Mesothelial cell of epicardium (in vitro differentiated cells): ENCODE measurements at regions not wholly inside any gene's neighbourhood (a gene's known extent, or its start where the extent isn't known, plus 50 kb on each side); places are given as distances from the start of the nearest gene placed in this dataset.

Experiments
- DNase-seq, 2 experiments: peaks; one replicate each; pipeline ENCODE4 v3.0.0; 2021; ENCODE audit warnings: low spot score in 2 of 2; ENCODE audit not compliant: unreplicated experiment in 2 of 2
- H3K27ac Mint-ChIP-seq: 2 replicates; pipeline ENCODE4 v1.8.0; 2021; ENCODE audit warnings: mixed read lengths
- H3K27me3 Mint-ChIP-seq: 2 replicates; pipeline ENCODE4 v1.8.0; 2021; ENCODE audit warnings: low read depth, mixed read lengths
- H3K36me3 Mint-ChIP-seq: 2 replicates; pipeline ENCODE4 v1.8.0; 2021; ENCODE audit warnings: mixed read lengths
- H3K4me1 Mint-ChIP-seq: 2 replicates; pipeline ENCODE4 v1.8.0; 2021; ENCODE audit warnings: mixed read lengths
- H3K4me3 Mint-ChIP-seq: 2 replicates; pipeline ENCODE4 v1.8.0; 2021; ENCODE audit warnings: mild to moderate bottlenecking, moderate library complexity, mixed read lengths
- H3K9me3 Mint-ChIP-seq: 2 replicates; pipeline ENCODE4 v1.8.0; 2021; ENCODE audit warnings: mixed read lengths
- TF ChIP-seq, protein P1 (sequence below): fragments of 200-600 bp; sonication (generic); IDR thresholded peaks from one replicate; pipeline ENCODE4 v1.5.0; 2021; ENCODE audit warnings: antibody characterized with exemption; ENCODE audit not compliant: unreplicated experiment

DNA sequence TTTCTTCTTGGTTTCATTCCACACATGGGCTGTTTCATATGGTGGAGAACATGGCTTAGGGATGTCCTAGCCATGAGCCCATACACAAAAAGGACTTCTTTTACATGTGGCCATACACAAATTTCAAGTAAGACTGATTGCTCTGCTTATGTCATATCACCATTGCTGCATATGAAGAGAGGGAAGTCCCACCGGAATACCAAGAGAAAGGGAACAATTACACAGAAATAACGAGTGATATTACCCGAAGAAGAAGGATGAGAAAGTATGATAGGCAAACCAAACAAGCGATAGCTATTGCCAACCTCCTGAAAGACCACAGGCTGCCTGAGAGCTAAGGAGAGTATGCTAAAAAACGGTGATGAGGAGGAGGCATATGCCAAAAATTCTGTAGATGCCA lies 70.5 kb upstream of the TNFRSF21 start:
- Mint-ChIP-seq H3K36me3 (no peaks in the 10 kb centered on the region), H3K4me3 (no peak overlapping the region), H3K9me3 (peaks cover 5% of the 10 kb centered on the region), H3K4me1 (peaks cover 7% of the 10 kb centered on the region), H3K27ac (no peak overlapping the region), H3K27me3 (no peaks in the 10 kb centered on the region)
- TF ChIP-seq, protein P1, sequence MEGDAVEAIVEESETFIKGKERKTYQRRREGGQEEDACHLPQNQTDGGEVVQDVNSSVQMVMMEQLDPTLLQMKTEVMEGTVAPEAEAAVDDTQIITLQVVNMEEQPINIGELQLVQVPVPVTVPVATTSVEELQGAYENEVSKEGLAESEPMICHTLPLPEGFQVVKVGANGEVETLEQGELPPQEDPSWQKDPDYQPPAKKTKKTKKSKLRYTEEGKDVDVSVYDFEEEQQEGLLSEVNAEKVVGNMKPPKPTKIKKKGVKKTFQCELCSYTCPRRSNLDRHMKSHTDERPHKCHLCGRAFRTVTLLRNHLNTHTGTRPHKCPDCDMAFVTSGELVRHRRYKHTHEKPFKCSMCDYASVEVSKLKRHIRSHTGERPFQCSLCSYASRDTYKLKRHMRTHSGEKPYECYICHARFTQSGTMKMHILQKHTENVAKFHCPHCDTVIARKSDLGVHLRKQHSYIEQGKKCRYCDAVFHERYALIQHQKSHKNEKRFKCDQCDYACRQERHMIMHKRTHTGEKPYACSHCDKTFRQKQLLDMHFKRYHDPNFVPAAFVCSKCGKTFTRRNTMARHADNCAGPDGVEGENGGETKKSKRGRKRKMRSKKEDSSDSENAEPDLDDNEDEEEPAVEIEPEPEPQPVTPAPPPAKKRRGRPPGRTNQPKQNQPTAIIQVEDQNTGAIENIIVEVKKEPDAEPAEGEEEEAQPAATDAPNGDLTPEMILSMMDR, result no peak
- no peak for DNase-seq

DNA sequence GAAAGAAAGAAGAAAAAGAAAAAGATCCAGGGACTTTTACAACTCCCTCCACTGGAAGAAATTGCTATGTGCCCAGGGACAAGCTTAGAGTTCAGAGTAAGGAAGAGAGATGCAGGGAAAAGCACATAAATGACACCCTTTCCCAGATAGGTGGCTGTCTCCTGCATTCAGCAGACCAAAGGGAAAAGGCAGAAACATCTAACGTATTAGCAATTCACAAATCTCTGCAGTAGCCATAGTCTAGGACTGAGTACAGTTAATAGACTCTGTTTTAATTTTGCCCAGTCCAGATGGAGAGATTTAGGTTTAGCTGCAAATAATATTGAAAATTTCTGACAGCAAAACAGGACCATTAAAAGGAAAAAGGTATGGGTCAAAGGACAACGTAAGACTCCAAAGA lies 71.3 kb upstream of the TNFRSF21 start:
- Mint-ChIP-seq H3K9me3 (peaks cover 11% of the 10 kb centered on the region), H3K27ac (no peak overlapping the region), H3K36me3 (no peaks in the 10 kb centered on the region), H3K4me3 (no peak overlapping the region), H3K4me1 (peaks cover 7% of the 10 kb centered on the region), H3K27me3 (no peaks in the 10 kb centered on the region)
- TF ChIP-seq, protein P1, result no peak
- DNase-seq, result no peak

DNA sequence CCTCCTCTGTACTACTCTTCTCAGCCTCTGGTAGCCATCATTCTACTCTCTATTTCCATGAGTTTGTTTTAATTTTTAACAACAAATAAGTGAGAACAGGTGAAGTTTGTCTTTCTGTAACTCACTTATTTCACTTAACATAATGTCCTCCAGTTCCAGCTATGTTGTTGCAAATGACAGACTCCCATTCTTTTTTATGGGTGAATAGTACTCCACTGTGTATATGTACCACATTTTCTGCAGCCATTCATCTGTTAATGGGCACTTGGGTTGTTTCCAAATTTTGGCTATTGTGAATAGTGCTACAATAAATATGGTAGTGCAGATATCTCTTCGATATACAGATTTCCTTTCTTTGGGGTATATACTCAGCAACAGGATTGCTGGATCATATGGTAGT lies 73.7 kb upstream of the TNFRSF21 start:
- Mint-ChIP-seq H3K4me3 (no peak overlapping the region), H3K27ac (no peak overlapping the region), H3K36me3 (no peaks in the 10 kb centered on the region), H3K4me1 (no peaks in the 10 kb centered on the region), H3K27me3 (no peaks in the 10 kb centered on the region), H3K9me3 (peaks cover 28% of the 10 kb centered on the region)
- TF ChIP-seq, protein P1, result no peak
- no peak for DNase-seq

DNA sequence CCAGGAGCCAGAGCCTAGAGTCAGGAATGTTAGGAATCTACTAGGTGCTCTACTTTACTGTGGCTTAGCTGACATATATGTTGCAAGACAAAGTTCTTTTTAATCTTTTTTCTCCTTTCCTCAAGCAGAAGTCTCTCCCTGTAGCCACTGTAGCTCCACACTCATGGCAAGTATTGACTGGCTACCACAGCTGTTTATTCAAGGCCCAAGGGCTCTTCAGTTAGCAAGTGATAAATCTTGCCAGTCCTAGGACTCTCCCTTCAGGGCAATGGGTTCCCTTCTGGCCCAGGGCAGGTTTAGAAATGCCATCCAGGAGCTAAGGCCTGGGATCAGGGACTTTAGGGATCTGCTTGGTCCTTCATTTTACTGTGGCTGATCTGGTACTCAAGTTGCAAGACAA lies 82.0 kb upstream of the TNFRSF21 start:
- H3K9me3 Mint-ChIP-seq, result peaks cover 44% of the 10 kb centered on the region
- no peaks in the 10 kb centered on the region for H3K4me1 Mint-ChIP-seq
- peaks cover 10% of the 10 kb centered on the region for H3K36me3 Mint-ChIP-seq
- TF ChIP-seq, protein P1, result no peak
- H3K4me3 Mint-ChIP-seq, result no peak overlapping the region
- no peak for DNase-seq
- H3K27ac Mint-ChIP-seq, result no peak overlapping the region
- H3K27me3 Mint-ChIP-seq, result no peaks in the 10 kb centered on the region

DNA sequence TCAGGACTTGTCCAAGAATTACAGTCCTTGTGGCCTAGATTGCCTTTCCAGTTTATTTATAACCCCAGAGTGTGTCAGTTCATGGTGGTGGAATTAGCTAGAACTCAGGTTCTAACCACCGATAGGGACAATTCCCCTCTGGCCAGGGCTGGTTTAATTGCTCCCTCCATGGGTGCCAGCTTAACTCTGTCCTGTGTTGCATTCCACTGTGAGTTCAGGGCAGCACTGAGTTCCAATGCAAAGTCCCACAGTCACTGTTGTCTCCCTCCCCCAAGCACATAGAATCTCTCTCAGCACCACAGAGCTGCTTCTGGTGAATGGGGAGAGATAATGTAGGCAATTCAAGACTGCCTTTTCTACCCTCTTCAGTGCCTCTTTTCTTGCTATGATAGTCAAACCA lies 82.5 kb upstream of the TNFRSF21 start:
- H3K27me3 Mint-ChIP-seq, result no peaks in the 10 kb centered on the region
- H3K4me3 Mint-ChIP-seq, result no peak overlapping the region
- peaks cover 10% of the 10 kb centered on the region for H3K36me3 Mint-ChIP-seq
- H3K27ac Mint-ChIP-seq, result no peak overlapping the region
- peaks cover 38% of the 10 kb centered on the region for H3K9me3 Mint-ChIP-seq
- TF ChIP-seq, protein P1, result no peak
- no peak for DNase-seq
- H3K4me1 Mint-ChIP-seq, result no peaks in the 10 kb centered on the region

DNA sequence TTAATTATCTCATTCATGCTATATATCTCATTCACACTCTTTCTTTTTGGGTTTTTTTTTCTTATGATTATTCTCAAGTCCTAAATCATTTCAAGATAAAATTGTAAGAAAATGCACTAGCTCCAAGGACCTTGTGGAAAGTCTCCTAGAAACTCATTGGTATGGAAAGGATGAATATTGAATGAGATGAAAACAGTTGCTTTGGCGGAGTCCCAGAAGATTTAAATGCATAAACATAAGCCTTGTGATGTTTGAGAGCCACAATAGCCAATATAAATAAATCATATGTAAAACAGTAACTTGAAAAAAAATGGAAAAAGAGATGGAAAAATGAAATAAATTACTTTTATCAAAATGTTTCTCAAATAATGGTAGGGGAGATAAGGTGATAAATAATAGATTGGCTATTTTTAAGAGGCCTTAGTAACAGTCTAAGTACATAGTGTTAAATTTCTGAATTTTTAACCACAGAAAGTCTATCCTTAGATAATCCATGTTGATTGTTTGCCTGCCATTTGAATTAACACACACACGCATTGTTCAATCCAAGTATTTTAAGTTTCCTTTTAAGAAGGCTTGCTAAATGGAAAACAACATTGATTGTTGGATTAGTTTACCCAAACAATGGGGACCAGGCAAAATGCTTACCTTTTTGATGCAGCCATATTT lies 81.1 kb upstream of the CD2AP start:
- Mint-ChIP-seq H3K27ac (no peak overlapping the region), H3K4me1 (no peaks in the 10 kb centered on the region), H3K27me3 (no peaks in the 10 kb centered on the region), H3K4me3 (no peak overlapping the region), H3K36me3 (peaks cover under 1% of the 10 kb centered on the region), H3K9me3 (peaks cover 6% of the 10 kb centered on the region)
- DNase-seq, result no peak
- TF ChIP-seq, protein P1, result no peak
